ENCODE measurements at regions not wholly inside any gene's neighbourhood (a gene's known extent, or its start where the extent isn't known, plus 50 kb on each side); places are given as distances from the start of the nearest gene placed in this dataset.
A peak's percentile ranks its signal among the peaks of the same experiment; 100 is the strongest.

DNA sequence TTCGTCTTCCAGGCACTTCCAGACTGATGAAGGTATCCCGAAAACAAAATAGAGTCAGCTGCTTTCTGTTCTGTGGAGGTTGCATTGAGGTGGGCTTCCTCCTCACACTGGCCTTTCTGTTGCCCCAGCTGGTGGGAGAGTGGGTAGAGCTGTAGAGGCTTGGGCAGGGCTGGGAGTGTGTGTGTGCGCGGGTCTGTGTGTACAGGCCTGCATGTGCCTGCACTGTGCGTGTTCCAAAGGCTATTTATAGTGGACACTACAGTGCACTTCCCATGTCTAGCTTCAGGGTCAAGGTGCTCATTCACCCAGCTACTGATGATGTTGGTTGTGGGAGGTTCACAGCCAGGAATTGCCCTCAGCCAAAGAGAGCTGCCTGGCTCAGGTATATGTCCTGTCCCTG, 260.1 kb upstream of the HABP2 start:
- DNase-seq: no peak

DNA sequence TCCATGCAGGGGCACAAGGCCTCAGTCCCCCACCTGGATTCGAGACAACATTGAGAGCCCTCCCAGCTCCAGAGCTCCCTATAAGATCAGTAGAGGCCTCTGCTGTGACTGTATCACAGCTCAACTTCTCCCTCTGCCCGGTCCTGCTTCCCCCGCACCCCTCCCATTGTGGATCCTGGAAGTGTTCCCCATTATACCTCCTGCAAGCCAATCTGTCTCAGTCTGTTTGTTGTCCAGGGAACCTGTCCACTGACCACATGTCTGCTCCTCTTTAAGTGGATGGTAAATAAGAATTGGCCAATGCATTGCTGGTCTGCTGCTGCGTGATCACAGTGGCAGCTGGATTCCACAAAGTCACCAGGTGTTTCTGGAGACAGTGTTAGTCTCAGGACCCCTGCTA, 259.7 kb upstream of the HABP2 start:
- no peak for DNase-seq

DNA sequence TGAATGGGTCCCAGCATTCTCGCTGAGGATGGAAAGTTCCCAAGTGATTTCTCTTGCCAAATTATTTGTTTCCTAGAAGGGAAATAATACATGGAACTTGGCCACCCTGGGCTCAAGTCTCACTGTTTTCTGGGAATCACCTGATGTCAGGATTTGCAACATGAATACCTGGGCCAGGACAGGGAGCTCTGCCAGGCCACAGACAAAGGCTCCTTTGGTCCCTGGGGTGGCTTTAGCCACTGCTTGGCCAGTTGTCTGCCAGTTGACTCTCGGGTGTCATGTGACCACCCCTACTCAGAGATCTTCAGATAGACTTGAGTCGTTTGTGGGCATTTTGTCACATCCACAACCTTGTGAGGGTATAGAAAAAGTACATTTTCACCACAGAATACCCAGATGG, 258.0 kb upstream of the HABP2 start:
- DNase-seq: no peak

DNA sequence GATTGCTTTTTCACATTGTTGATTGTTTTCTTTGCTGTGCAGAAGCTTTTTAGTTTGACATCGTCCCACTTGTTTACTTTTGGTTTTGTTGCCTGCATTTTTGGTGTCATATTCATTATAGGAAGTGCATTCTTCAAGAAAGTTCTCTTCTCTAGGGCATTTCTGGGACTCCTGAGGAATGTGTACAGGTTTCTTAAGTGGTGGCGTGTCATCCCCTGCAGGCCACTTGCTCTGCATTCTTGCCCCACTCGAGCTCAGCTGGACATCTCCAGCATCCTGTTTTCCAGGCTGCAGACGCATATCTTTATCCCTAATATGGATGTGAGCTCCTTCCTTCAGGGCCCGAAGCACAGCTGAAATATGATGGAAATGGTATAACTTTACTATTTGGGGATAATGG, 255.6 kb upstream of the HABP2 start:
- no peak for DNase-seq

DNA sequence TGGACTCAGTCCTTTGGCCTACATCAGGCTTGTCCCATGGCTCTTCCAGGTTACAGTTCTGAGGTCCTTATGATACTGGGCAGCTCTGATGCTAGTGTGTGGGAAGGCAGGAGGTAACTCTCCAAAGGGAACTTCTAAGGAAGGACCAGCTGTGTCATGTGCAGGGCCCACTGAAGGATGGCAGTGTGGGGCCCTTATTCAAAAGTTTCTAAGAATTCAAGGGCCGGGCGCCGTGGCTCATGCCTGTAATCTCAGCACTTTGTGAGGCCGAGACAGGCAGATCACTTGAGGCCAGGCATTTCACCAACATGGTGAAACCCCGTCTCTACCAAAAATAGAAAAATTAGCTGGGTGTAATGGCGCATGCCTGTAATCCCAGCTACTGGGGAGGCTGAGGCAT, 254.2 kb upstream of the HABP2 start:
- DNase-seq: no peak

DNA sequence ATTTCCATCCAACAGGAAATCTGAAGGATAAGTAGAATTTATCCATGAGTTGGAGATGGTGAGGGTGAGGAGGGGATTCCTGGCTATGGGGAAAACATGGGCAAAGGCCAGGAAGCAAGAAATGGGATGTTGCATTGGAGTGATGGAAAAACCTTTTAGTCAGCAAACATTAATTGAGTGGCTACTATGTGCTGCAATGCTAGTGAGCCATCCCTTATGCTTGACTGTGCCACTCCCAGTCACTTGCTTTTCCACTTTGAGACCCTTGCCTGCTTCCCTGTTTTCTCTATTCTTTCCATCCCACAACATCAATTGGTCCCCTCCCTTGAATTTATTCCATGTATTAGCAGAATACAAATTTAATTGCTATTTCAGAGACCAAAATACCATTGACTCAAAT, 252.7 kb upstream of the HABP2 start:
- DNase-seq: no peak

DNA sequence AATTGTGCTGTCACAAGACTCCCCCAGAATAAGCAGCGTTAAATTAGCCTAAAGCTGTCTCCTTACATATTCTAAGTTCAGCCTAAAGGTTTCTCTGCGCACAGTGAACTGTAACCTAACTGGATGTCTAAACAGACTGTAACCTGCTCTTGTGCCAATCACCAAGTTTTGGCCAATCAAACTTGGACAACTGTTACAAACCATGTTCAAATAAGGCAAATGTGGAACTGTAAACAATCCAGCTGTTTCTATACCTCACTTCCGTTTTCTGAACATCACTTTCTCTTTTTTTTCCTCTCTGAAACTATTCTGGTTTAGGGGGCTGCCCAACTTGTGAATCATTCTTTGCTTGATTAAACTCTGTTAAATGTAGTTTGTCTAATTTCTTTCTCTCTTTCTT, 252.2 kb upstream of the HABP2 start:
- no peak for DNase-seq

DNA sequence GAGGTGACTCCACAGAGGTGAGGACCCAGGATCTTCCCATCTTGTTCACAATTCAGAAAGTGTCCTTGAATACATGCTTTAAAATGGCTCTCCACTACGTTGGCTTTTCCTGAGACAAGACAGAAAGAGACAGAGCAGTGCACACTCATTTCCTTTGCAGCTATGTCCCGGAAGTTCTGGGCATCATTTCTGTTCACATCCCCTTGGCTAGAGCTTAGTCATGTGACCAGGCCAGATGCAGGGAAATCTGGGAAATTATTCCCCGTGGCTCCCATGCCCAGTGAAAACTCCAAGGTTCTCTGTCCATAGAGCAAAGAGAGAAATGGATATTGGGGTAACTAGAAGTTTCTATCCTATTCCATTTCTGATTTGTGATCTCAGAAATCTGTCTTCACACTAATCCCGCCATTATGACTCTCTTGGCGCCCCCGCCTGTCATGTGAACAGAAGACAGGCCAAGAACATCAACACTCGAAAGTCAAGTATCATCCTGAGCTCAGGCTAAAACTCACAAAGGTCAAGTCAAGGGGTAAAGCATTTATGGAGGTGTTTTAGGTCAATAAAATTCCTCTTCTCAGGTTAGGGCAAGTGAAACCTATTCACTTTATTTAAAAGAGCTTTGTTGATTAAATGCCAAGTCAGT, 251.4 kb upstream of the HABP2 start:
- DNase-seq: peak; percentile 4

DNA sequence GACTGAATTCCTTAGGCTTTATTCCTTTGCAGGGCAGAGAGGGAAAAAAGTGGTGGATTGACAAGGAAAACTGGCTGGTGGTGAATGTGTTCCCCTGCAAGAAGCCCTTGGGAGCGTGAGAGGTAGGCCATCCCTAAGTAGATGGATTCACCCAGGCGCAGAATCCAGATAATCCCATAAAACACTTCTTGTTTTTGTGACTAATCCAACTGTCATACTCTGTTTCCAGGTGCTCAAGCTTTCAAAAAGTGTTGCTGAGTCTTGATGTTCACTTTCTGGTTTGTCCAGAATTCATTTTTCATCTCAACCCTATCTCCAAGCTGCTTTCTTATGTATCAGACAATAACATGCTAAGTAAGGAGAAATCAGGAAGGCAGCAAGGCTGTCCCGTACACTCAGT, 250.8 kb upstream of the HABP2 start:
- no peak for DNase-seq

DNA sequence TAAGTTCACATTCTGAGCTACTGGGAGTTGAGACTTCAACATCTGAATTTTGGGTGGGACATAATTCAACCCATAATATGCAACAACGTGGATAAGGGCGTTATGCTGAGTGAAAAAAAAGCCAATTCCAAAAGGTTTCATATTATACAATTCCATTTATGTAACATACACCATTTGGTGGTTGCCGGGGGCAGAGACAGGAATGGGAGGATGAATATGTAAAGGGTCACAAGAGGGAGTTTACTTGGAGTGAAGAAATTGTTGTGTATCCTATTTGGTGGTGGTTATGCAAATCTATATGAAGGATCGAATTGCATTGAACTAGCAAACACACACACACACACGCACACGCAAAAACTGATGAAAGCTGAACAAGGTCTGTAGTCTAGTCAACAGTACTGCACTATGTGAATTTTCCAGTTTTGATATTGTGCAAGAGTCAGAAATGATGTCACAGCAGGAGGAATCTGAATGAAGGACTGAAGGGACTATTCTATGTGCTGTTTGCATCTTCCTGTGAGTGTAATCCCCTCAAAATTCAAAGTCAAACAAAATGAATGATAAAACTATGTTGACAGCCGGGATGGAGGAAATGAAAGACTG, 249.2 kb upstream of the HABP2 start:
- DNase-seq: no peak

DNA sequence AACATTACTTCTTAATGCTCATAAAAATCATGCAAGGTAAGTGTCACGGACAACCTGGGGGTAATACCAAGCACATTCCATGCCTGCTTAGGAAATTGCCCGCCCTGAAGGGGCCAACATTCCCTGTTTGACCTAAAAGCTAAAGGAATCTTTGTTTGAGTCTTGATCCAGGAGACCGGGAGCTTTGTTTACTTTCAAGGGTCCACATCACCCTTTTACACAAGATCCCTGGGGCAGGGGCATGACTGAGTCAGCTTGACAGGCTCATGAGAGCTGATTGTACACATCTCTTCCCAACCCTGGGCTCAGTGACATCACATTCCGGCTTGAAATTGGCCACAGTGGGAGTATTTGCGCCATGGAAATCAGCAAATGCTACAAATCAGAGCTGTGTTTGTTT, 248.1 kb upstream of the HABP2 start:
- no peak for DNase-seq

DNA sequence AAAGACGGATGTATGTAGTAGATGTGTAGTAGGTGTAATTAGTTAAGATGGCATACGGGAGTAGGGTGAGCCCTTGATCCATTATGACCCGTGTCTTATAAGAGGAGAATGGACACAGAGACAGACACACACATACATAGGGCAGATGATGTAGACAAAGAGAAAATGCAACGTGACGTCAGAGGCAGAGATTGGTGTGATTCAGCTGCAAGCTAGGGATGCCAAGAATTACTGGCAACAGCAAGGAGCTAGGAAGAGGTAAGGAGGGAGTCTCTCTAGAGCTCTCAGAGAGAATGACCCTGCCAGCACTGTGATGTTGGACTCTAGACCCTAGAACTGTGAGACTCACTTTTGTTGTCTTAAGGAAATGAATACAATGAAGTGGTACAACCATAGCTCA, 247.0 kb upstream of the HABP2 start:
- no peak for DNase-seq

DNA sequence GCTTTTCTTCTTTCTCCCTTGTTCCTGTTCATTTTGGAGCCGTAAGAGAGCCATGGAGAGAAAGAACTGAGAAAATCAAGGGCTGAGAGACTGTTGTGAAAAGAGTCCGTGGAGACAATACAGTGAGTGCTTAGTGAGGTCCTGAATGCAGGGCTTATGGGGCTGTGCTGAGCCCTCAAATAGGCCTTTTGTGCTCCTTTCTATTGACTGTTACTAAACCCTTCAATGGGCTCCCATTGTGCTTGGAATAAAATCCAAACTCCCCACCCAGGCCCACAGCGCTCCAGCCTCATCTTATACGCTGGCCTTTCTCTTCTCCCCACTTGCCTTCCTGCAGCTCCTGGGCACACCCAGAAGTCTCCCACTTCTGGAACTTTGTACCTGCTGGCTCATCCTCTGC, 243.1 kb upstream of the HABP2 start:
- no peak for DNase-seq

DNA sequence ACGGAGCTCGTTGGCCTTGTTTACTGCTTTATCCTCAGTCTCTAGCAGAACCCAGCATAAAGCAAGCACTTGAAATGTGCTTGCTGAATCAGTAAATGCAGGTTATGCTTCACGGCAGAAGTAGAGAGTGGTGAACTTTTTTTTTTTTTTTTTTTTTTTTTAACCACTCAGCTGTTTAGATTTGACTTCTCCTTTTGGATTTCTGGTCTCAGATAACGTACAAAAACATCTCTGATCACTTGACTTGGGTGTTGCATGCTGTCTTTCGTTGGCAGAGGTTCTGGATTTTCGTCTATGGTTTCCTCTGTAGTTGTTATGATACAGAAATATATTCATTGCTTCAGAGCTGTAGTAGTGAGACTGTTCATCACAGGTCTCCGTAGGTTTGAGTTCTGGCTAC, 242.5 kb upstream of the HABP2 start:
- no peak for DNase-seq

DNA sequence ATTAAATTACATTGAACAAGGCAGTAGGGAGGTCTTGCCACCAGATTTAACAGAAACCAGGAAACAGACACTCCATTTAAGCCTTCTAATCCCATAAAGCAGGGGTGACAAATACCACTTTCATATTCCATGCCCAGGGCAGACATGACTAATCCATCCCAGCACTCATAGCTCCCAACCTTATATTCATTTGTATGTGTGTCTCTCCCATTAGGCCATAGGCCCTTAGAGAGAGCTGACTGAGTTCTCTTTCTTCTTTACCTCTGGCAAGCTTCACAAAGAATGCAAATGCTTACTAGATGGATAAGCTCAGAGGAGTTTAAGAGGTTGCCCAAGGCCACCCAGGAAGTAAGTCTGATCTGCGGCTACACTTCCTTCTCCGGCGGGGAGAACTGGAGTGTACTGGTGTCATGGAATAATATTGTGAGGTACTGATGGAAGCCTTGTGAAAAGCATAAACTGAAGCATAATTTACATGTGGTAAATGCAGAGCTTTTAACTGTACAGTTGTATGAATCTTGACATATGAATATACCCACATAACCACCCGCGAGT, 239.7 kb upstream of the HABP2 start:
- DNase-seq: no peak

DNA sequence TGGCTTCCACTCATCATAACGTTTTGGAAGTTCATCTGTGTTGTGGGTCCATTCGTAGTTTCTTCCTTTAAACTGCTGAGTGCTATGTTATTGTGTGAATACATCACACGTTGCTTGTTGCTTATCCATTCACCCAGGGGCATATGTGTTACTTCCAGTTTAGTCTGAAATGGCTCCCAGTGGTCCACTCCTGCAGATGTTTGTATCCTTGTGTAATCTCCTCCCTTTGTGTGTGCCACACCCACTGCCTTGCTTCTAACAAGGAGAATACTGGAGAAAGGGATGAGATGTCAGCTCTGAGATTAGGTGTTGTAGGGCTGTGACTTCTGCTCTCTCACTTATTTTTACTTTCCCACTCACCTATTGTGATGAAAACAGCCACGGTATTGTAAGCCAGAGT, 239.1 kb upstream of the HABP2 start:
- DNase-seq: no peak

DNA sequence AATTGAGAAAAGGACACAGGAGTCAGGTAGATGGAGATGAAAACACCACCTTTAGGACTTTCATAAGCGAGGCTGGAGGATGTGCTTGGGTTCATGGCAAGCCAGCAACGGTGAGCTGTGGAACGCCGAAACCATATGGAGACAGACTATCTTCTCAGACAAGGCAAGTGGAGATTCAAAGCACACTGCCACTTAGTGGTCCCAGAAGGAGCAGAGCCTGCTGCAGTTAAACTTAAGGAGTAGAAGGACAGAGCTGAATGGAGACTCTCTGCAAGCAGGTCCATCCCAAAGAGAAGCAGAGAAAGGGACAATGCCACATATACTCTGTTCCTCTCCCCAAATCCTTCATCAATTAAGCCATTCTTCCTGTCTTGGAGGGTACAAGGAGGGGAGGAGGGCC, 236.3 kb upstream of the HABP2 start:
- DNase-seq: no peak

DNA sequence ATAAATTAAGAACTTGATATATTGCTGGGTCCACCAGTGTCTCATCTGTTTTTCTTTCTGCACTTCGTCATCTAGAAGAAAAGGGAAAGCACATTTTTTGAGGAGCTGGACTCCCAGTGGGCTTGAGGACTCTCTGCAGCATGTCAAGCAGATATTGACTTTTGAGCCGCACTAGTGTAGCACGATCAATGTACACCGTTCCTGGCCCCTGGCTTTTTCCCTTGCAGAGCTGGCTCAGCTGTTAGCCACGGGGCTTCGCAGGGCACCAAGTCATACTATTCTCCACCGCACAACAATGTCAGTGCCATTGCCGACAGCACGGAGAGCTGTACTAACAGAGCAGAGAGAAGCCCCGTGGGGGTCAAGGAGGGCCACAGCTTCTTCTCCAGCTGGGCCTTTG, 235.4 kb upstream of the HABP2 start:
- no peak for DNase-seq

DNA sequence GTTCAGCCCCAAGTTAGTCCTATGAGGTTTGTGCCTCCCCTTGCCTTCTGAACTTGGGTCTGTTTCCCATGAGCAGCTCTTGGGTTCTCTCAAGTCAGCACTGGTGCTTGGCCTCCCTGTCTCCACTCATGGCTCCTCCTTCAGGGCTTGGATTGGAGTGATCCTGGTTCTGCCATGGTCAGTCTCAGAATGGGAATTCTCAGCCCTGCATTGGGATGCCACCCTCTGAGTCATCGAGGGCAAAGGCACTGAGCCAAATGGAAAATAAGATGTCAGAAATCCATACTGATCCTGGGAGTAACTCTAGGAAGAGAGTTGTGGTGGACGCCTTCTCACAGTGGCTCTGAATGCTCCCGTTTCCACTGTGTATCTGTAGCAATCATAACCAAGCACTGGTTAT, 233.4 kb upstream of the HABP2 start:
- DNase-seq: no peak

DNA sequence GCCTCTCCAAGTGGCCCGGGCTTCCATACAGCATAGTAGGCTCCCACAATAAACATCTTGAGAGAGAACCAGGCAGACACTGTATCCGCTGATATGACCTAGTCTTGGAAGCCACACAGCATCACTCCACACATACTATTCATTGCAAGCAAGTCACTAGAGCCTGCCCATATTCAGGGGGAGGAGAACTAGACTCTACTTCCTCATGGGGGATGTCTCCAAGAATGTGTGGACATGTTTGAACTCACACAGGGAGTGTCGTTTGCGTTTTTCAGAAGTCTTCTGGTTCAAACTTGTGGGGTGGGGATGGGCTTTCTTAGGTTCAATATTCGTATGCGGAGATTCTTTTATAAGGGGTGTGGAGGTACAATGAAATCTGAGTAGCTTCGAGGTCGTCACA, 232.6 kb upstream of the HABP2 start:
- DNase-seq: no peak

DNA sequence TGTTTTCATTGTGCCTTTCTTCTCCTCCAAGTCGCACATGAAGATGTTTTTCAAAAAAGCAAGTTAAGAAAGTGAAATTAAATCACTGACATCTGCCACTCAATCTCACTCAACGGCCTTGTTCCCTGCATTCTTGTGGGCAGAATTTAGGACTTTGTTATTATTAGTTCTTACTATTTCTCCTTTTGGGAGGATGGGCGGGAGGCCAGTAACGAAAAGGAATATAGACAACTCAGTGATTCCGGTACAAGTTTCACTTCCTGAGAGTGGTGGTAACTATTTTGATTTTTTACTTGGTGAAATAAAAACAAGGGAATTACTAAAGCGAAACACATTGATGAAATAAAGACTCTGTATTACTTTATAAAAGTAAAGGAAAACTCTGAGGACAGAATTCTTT, 231.9 kb upstream of the HABP2 start:
- no peak for DNase-seq

DNA sequence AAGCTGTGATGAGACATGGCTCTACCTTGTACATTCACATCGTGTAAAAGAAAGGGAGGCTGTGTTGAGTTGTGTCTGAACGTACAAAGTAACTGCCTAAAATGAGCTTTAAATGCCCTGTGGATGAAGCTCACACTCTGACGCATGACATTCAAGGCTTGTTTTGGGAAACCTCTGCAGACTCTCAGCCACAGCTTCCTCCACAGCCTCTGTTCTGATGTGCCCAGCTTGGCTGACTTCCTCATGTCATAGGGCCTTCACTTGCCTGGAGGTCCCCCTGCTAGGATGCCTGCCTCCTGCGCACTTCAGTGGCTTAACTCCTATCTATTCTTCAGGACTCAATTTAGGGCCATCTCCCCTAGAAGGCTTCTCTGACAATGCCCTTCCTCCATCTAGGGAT, 230.0 kb upstream of the HABP2 start:
- DNase-seq: no peak

DNA sequence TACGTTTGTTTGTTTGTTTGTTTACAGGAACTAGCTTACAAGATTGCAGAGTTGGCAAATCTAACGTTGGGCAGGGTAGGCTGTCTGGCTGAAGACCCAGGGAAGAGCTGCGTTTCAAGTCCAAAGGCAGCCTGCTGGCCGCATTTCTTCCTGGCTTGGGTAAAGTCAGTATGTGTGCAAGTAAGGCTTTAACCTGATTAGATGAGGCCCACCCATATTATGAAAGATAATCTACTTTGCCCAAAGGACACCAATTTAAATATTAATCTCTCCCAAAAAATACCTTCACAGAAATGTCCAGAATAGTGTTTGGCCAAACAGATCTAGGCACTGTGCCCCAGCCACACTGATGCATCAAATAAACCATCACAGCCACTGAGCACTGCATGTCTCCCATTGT, 228.9 kb upstream of the HABP2 start:
- DNase-seq: no peak

DNA sequence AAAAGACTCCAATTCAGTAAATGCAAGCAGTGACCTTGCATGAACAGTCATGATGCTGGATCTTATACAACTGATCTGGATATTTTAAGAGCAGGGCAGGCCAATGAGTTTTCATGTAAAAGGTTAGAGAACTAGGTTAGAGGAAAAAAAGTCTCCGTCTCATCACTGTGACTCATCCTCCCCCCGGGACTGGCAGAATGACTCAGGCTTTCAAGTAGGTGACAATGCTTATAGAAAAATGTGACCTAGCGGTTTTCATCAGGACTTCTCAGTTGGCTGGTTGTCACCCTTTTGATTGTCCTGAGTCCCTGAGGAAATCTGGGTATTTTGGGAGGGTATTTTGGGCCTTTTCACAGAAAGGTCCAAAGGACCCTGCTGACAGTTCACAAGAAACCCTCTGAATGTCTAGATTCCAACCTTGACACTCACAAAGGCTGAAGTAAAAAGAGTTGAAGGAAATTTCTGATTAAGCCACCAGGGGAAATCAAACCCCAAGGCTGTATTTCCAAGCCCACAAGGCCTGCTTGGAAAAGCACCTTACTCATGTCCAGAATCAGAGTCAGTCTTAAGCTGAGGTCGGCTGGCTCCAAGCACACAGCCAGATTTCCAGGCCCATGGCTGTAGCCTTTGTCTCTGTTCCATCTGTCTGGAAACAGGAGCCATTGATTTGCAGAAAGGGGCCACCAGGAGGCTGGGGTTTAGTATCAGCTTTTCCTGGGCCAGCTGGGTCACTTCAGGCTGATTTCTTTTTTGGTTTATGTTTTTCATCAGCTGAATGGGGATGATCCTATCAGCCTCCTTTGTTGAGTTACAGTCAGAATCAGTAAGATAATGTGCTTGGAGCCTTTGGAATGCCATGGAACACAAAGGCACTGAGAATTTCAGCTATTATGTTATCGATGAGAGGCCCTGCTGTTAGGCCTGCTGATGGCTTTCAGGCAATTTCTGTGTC, 226.4 kb upstream of the HABP2 start:
- DNase-seq: peak; percentile 78
